Suprapubic skin (tissue), 4 donors: ENCODE measurements at regions not wholly inside any gene's neighbourhood (a gene's known extent, or its start where the extent isn't known, plus 50 kb on each side); places are given as distances from the start of the nearest gene placed in this dataset.

Experiments
- EP300 ChIP-seq: sonication (generic); formaldehyde crosslinking; IDR thresholded peaks from one replicate; pipeline ENCODE4 v1.6.1; 2017; ENCODE audit warnings: antibody characterized with exemption
- POLR2A ChIP-seq, 2 donors: fragments of 450-650 bp; IDR thresholded peaks; one replicate each; pipeline ENCODE4 v1.6.1; 2017; ENCODE audit warnings: antibody characterized with exemption in 2 of 2, mild to moderate bottlenecking in 2 of 2, moderate library complexity in 2 of 2
- POLR2AphosphoS5 ChIP-seq, 3 donors: sonication (generic); formaldehyde crosslinking; IDR thresholded peaks; one replicate each; pipeline ENCODE4 v1.6.1; 2017; ENCODE audit warnings: antibody characterized with exemption in 3 of 3
- TF ChIP-seq, protein P1 (sequence below), 2 donors: fragments of 200-600 bp in 1 of 2; fragments of 450-650 bp in 1 of 2; sonication (generic) in 1 of 2; IDR thresholded peaks; one replicate each; pipeline ENCODE4 v1.5.1; 2016 to 2019; ENCODE audit warnings: antibody characterized with exemption in 2 of 2, mild to moderate bottlenecking in 1 of 2, moderate library complexity in 1 of 2

DNA sequence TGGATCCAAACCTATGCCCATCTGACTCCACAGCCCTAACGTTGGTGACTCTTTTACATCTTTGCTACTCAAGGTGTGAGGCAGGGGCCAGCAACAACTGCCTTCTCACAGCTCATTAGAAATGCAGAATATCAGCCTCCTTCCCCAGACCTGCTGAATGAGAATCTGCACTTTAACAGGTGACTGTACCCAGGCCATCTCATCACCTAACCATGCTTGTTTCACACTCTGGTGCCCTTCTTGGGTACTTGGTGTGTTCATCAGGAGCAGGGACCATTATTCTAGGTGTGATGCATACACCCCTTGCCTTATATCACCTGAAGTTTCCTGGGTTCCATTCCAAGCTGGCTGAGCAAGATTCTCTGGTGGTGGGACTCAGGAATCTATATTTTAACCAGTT is 196.3 kb upstream of the LMCD1 start:
- TF ChIP-seq, protein P1, sequence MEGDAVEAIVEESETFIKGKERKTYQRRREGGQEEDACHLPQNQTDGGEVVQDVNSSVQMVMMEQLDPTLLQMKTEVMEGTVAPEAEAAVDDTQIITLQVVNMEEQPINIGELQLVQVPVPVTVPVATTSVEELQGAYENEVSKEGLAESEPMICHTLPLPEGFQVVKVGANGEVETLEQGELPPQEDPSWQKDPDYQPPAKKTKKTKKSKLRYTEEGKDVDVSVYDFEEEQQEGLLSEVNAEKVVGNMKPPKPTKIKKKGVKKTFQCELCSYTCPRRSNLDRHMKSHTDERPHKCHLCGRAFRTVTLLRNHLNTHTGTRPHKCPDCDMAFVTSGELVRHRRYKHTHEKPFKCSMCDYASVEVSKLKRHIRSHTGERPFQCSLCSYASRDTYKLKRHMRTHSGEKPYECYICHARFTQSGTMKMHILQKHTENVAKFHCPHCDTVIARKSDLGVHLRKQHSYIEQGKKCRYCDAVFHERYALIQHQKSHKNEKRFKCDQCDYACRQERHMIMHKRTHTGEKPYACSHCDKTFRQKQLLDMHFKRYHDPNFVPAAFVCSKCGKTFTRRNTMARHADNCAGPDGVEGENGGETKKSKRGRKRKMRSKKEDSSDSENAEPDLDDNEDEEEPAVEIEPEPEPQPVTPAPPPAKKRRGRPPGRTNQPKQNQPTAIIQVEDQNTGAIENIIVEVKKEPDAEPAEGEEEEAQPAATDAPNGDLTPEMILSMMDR (IDR thresholded peaks at IDR 0.05) = no peak
- no peak for TF ChIP-seq EP300
- no peak for TF ChIP-seq POLR2A (IDR thresholded peaks at IDR 0.05)
- no peak for TF ChIP-seq POLR2AphosphoS5 (IDR thresholded peaks at IDR 0.05)
